Nephron progenitor cell (in vitro differentiated cells): ENCODE measurements at regions not wholly inside any gene's neighbourhood (a gene's known extent, or its start where the extent isn't known, plus 50 kb on each side); places are given as distances from the start of the nearest gene placed in this dataset.

Experiments
- DNase-seq: peaks from one replicate; pipeline ENCODE4 v3.0.0; 2021
- H3K27ac Mint-ChIP-seq: 2 replicates; pipeline ENCODE4 v1.8.0; 2021; ENCODE audit warnings: mild to moderate bottlenecking, moderate library complexity, mixed read lengths
- H3K27me3 Mint-ChIP-seq: 2 replicates; pipeline ENCODE4 v1.8.0; 2021; ENCODE audit warnings: mild to moderate bottlenecking, low read depth, mixed read lengths; ENCODE audit not compliant: poor library complexity
- H3K36me3 Mint-ChIP-seq: 2 replicates; pipeline ENCODE4 v1.8.0; 2021; ENCODE audit warnings: low read depth, mixed read lengths
- H3K4me1 Mint-ChIP-seq: 2 replicates; pipeline ENCODE4 v1.8.0; 2021; ENCODE audit warnings: mixed read lengths
- H3K4me3 Mint-ChIP-seq: 2 replicates; pipeline ENCODE4 v1.8.0; 2021; ENCODE audit warnings: mild to moderate bottlenecking, moderate library complexity, mixed read lengths
- H3K9me3 Mint-ChIP-seq: 2 replicates; pipeline ENCODE4 v1.8.0; 2021; ENCODE audit warnings: mild to moderate bottlenecking, moderate library complexity, mixed read lengths
- CTCF ChIP-seq: fragments of 200-600 bp; sonication (generic); IDR thresholded peaks from 2 replicates; pipeline ENCODE4 v1.5.0; 2021; ENCODE audit warnings: antibody characterized with exemption

- Mint-ChIP-seq H3K4me1 (peaks cover 57% of the 10 kb centered on the region), H3K27ac (no peak overlapping the region), H3K27me3 (peaks cover 23% of the 10 kb centered on the region), H3K4me3 (no peak overlapping the region), H3K36me3 (no peaks in the 10 kb centered on the region), H3K9me3 (no peaks in the 10 kb centered on the region)
- no peak for DNase-seq
- no peak for TF ChIP-seq CTCF
These were observed 181.4 kb downstream of the MAF start for GRCh38 chr16:79419148-79419547.

- Mint-ChIP-seq H3K36me3 (no peaks in the 10 kb centered on the region), H3K27me3 (peaks cover 20% of the 10 kb centered on the region), H3K9me3 (no peaks in the 10 kb centered on the region), H3K4me1 (peaks cover 62% of the 10 kb centered on the region), H3K4me3 (peak overlapping the region; percentile 7), H3K27ac (peak overlapping the region; percentile 84)
- DNase-seq = no peak
- no peak for TF ChIP-seq CTCF
These were observed 182.9 kb downstream of the MAF start for GRCh38 chr16:79417601-79418008.

- DNase-seq = no peak
- Mint-ChIP-seq H3K27me3 (peaks cover 17% of the 10 kb centered on the region), H3K36me3 (no peaks in the 10 kb centered on the region), H3K9me3 (no peaks in the 10 kb centered on the region), H3K4me1 (peaks cover 69% of the 10 kb centered on the region), H3K4me3 (no peak overlapping the region), H3K27ac (no peak overlapping the region)
- no peak for TF ChIP-seq CTCF
These were observed 184.4 kb downstream of the MAF start for GRCh38 chr16:79415983-79416640.

- Mint-ChIP-seq H3K4me1 (peaks cover 54% of the 10 kb centered on the region), H3K27me3 (peaks cover 24% of the 10 kb centered on the region), H3K27ac (no peak overlapping the region), H3K36me3 (no peaks in the 10 kb centered on the region), H3K4me3 (no peak overlapping the region), H3K9me3 (no peaks in the 10 kb centered on the region)
- no peak for DNase-seq
- no peak for TF ChIP-seq CTCF
These were observed 187.7 kb downstream of the MAF start for GRCh38 chr16:79412783-79413225.

- H3K27ac Mint-ChIP-seq = no peak overlapping the region
- H3K27me3 Mint-ChIP-seq = peaks cover 24% of the 10 kb centered on the region
- H3K4me3 Mint-ChIP-seq = no peak overlapping the region
- peaks cover 52% of the 10 kb centered on the region for H3K4me1 Mint-ChIP-seq
- no peak for TF ChIP-seq CTCF
- H3K9me3 Mint-ChIP-seq = no peaks in the 10 kb centered on the region
- no peaks in the 10 kb centered on the region for H3K36me3 Mint-ChIP-seq
- no peak for DNase-seq
These were observed 188.7 kb downstream of the MAF start for GRCh38 chr16:79411805-79412204.

GRCh38 chr16:79411357-79411756, 189.2 kb downstream of the MAF start:
- no peak for TF ChIP-seq CTCF
- H3K4me1 Mint-ChIP-seq = peaks cover 48% of the 10 kb centered on the region
- peaks cover 20% of the 10 kb centered on the region for H3K27me3 Mint-ChIP-seq
- no peak overlapping the region for H3K4me3 Mint-ChIP-seq
- no peak for DNase-seq
- peaks cover under 1% of the 10 kb centered on the region for H3K9me3 Mint-ChIP-seq
- no peak overlapping the region for H3K27ac Mint-ChIP-seq
- no peaks in the 10 kb centered on the region for H3K36me3 Mint-ChIP-seq
